Activated CD4-positive, alpha-beta T cell treated with anti-CD3 and anti-CD28 coated beads, Interleukin-2, amount 50 U/mL, for 16 hours (primary cell): ENCODE measurements at regions not wholly inside any gene's neighbourhood (a gene's known extent, or its start where the extent isn't known, plus 50 kb on each side); places are given as distances from the start of the nearest gene placed in this dataset.

Source experiments
- DNase-seq: peaks from one replicate; pipeline ENCODE4 v3.0.0-alpha.2; 2020

GRCh38 chr18:45548614-45549013, 66.7 kb upstream of the SLC14A2 start:
- DNase-seq: no peak

GRCh38 chr18:45549290-45549689, 66.0 kb upstream of the SLC14A2 start:
- DNase-seq: no peak

- DNase-seq: no peak
These were observed 64.0 kb upstream of the SLC14A2 start for GRCh38 chr18:45551142-45551815.

DNA sequence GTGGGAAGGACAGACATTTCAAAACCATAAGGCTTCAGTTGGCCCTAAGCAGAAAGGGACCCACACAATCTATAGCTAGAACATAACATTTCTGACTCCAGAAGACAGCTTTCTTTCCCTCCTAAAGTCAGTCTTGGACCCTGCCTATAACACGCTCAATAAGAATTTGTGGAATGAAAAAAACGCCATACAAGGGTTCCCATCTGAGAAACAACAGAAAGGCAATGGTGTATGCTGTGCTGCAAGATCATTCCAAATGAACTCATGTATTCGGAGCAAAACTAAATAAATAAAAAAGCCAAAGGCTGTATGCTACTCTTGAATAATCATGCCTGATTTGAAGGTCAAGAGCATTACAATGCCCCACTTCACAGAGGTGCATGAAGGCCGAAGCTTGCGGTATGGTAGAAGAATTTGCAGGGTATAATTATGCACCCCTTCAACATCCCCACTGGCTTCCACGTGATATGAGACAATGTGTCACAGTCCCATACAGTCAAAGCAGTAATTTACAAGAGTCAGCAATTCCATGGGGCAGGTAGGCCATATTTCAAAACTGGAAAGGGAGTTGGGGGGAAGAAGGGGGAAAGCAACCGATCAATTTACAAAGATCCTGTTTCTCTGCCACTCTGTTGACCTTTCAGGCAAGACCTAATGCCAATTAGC, 61.4 kb upstream of the SLC14A2 start:
- no peak for DNase-seq

- DNase-seq: no peak
These were observed 60.9 kb upstream of the SLC14A2 start for GRCh38 chr18:45554389-45554737.

DNA sequence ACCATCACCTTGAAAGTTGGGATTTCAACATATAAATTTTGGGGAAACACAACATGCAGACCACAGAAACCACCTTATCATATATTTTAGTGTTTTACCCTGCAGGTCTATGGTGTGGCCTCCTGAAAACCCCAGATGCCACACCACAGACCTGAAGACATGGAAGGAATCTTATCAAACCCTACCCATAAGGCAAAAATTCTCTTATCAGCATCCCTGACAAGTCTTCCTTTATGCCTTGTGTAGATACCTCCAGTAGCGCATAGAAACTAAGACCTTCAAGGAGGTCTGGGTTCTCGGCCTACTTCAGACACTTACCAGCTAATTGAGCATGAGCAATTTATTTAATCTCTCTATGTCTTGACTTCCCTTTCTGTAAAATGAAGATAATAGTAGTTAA, 59.1 kb upstream of the SLC14A2 start:
- DNase-seq: no peak

DNA sequence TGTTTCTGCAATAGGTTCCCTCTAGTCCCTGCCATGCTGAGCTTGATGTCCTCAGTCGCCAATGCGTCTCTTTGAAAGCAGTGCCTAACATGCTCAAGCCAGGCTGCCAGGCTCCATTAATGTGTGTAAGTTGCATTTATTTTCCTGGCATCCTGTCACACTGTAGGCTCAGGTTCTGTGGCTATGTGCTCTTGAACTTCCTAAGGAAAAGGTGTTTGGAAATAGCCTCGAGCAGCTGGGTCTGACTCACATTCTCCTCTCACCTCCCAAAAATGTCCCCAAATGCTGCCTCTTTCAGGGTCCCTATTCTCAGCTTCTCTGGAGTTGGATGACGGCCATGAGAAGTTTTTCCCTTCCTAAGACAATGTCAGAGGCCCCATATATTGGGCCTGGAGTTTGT, 58.0 kb upstream of the SLC14A2 start:
- DNase-seq: no peak

- no peak for DNase-seq
These were observed 57.5 kb upstream of the SLC14A2 start for GRCh38 chr18:45557779-45558178.

DNA sequence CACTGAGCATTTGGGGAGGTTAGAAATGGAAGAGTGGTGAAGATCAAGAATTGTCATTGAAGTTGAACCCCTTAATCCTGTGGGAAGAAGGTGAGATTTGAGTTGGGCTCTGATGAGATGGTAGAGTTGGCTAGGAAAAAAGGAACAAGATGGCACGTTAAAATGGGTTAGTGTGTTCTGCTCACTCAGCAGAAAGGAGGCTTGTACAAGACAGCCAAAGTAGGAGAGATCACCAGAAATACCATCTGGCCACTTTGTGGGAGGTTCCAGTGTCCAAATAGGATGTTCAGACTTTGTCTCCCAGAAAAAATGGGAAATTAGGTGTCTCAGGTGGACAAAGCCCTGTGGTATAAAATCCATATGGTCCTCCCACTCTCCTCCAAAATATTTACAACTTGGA, 56.0 kb upstream of the SLC14A2 start:
- DNase-seq: no peak

GRCh38 chr18:45560870-45561269, 54.4 kb upstream of the SLC14A2 start:
- DNase-seq: no peak

DNA sequence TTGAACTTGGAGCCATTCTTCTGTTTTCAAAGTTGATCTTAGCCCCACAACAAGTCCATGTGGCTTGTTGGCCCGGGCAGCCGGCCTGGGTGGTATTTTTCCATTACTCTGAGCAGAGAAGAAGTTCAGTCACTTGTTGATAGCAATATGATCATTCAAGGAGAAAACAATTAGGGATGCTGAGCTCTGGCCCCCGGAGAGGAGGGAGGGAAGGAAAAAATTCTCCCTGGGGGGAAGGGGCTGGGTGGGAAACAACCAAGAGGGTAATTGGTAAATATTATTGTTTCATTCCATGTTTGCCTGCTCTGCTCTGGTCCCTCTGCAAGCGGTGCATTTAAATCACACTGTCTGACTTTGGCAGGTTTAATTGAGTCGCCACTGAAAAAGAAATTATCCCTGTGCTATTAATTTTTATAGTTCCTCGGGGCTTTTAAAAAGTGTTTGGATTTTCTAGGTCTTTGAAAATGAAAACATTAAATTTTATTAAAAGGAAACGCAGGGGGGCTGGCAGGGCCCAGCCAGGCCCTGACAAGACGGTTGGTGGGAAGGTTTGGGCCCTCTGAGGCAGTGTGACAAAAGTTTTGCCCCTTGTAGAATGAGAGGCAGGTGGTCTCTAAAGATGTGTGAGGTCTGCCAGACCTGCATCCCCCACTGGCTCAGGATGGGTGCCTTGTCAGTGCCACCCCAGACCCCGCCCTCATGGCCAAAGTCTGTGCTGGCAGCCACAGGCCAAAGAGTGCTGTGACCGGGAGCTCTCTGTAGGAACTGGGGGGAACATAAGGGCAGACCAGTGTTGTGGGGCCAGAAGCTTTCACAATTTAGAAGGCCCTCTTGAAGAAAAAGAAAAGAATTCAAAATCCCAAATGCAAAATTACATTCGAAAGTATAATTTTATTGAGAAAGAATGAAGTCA, 52.5 kb upstream of the SLC14A2 start:
- DNase-seq: no peak

DNA sequence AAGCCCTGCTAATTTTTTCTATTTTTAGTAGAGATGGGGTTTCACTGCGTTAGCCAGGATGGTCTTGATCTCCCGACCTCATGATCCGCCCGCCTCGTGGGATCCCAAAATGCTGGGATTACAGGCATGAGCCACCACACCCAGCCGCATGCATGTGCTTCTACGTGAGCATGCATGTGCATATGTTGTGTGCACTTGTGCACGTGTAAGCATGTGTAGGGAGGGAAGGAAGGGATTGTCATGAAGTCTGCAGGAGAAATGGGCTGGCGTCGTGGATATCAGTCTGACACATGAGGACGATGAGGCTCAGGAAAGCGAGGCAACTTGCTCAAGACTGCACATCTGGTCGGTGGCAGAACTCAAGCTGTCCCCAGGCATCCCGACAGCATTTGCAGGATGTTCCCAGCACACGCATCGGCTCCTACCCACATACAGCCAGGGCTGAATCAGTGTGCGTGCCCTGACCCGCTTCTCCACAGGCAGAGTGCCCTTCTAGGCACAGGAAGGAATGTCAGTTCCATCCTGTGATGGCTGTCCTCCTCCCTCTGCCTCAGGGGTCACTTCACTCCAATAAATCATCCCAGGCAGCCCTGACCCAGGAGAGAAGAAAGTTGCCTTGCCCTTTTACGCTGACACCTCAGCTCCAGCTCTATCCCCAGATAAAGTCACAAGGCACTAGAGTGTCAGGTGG, 49.9 kb upstream of the SLC14A2 start:
- DNase-seq: no peak
